A549 (cell line): ENCODE measurements at regions not wholly inside any gene's neighbourhood (a gene's known extent, or its start where the extent isn't known, plus 50 kb on each side); places are given as distances from the start of the nearest gene placed in this dataset.

Source experiments
- ATAC-seq, 2 experiments: fragments of 200-7000 bp in 1 of 2; fragments of >200 bp in 1 of 2; cut with Nextera tagmentation in 1 of 2; cut with Tn5 transposase in 1 of 2; 3 replicates each; pipeline versions ENCODE4 v1.8.0 to v1.9.1; 2018 to 2020; ENCODE audit warnings: mild to moderate bottlenecking in 1 of 2, moderate library complexity in 1 of 2
- CTCF ChIA-PET: fragments of 300-600 bp; sonication (Branson Sonifier 250); formaldehyde crosslinking; extraction: SDS; loops from one replicate; lab custom pipeline; 2021; ENCODE audit warnings: antibody characterized with exemption, inconsistent platforms; lab: Yijun Ruan, JAX
- POLR2A ChIA-PET: fragments of 350-600 bp; formaldehyde crosslinking; extraction: SDS; loops from one replicate; lab custom pipeline; 2021; ENCODE audit warnings: antibody characterized with exemption, inconsistent platforms; lab: Yijun Ruan, JAX
- DNase-seq, 2 experiments: peaks; one replicate each; pipeline versions ENCODE4 v3.0.0 to v3.0.0-alpha.2; 2011 to 2016; ENCODE audit warnings: low read depth in 1 of 2, low spot score in 1 of 2
- FAIRE-seq: peaks from 2 replicates; lab custom pipeline; 2011; peaks lifted over from hg19 to GRCh38; lab: Jason Lieb, UNC
- H3K27ac ChIP-seq, 2 experiments: fragments of >200 bp; sonication (Bioruptor Twin); formaldehyde crosslinking; 3 replicates each; pipeline ENCODE4 v1.5.1; 2016 to 2017
- H3K4me1 ChIP-seq: fragments of >200 bp; sonication (Bioruptor Twin); formaldehyde crosslinking; 3 replicates; pipeline ENCODE4 v1.6.1; 2016
- H3K4me2 ChIP-seq: fragments of >200 bp; sonication (Bioruptor Twin); formaldehyde crosslinking; 3 replicates; pipeline ENCODE4 v1.6.1; 2016
- H3K4me3 ChIP-seq: fragments of >200 bp; sonication (Bioruptor Twin); formaldehyde crosslinking; 3 replicates; pipeline ENCODE4 v1.5.1; 2016
- H3K9me3 ChIP-seq: fragments of >200 bp; sonication (Bioruptor Twin); formaldehyde crosslinking; 3 replicates; pipeline ENCODE4 v1.6.1; 2016
- CBX2 ChIP-seq: fragments of 200-600 bp; sonication (generic); IDR thresholded peaks from 2 replicates; pipeline ENCODE4 v1.6.1; 2016; ENCODE audit warnings: low read depth, mild to moderate bottlenecking, borderline replicate concordance
- CHD2 ChIP-seq: fragments of 150-350 bp; IDR thresholded peaks from 2 replicates; pipeline ENCODE4 v1.6.1; 2014; ENCODE audit warnings: low read length; ENCODE audit not compliant: partially characterized antibody
- CHD4 ChIP-seq: fragments of 200-600 bp; sonication (generic); IDR thresholded peaks from 2 replicates; pipeline ENCODE4 v1.6.1; 2016; ENCODE audit warnings: antibody characterized with exemption, mild to moderate bottlenecking, borderline replicate concordance
- EP300 ChIP-seq, 2 experiments: fragments of >200 bp; sonication (Bioruptor Twin); formaldehyde crosslinking; IDR thresholded peaks; 2 replicates in 1 of 2; 3 replicates in 1 of 2; pipeline ENCODE4 v1.6.1; 2016 to 2017
- ESRRA ChIP-seq: fragments of 150-350 bp; IDR thresholded peaks from 2 replicates; pipeline ENCODE4 v1.6.1; 2014; ENCODE audit warnings: mild to moderate bottlenecking, low read length, borderline replicate concordance
- FOSL2 ChIP-seq, 2 experiments: fragments of 450-650 bp in 1 of 2; fragments of >200 bp in 1 of 2; sonication (Bioruptor Twin) in 1 of 2; formaldehyde crosslinking; IDR thresholded peaks; 2 replicates each; pipeline versions ENCODE4 v1.5.0 to v1.6.1; 2016 to 2020; ENCODE audit warnings: mild to moderate bottlenecking in 1 of 2, moderate library complexity in 1 of 2
- FOXS1 ChIP-seq: fragments of 250-450 bp; sonication (Bioruptor Pico); IDR thresholded peaks from 2 replicates; pipeline ENCODE4 v1.5.0; 2020; ENCODE audit warnings: mild to moderate bottlenecking, moderate library complexity
- GATA3 ChIP-seq: IDR thresholded peaks from 2 replicates; pipeline ENCODE4 v1.6.1; 2012; ENCODE audit warnings: borderline replicate concordance
- HDAC2 ChIP-seq: fragments of 200-600 bp; sonication (generic); IDR thresholded peaks from 2 replicates; pipeline ENCODE4 v1.6.1; 2016
- HOXA7 ChIP-seq: fragments of 250-450 bp; sonication (Bioruptor Pico); IDR thresholded peaks from 2 replicates; pipeline ENCODE4 v1.5.0; 2020; ENCODE audit warnings: mild to moderate bottlenecking, moderate library complexity
- HOXB5 ChIP-seq: fragments of 250-450 bp; sonication (Bioruptor Pico); IDR thresholded peaks from 2 replicates; pipeline ENCODE4 v1.5.0; 2020; ENCODE audit warnings: mild to moderate bottlenecking, moderate library complexity
- PHF8 ChIP-seq: fragments of 200-600 bp; sonication (generic); IDR thresholded peaks from 2 replicates; pipeline ENCODE4 v1.6.1; 2016; ENCODE audit warnings: low read depth, mild to moderate bottlenecking, antibody characterized with exemption, moderate library complexity, borderline replicate concordance
- POLR2AphosphoS2 ChIP-seq: conservative IDR thresholded peaks from 2 replicates; pipeline ENCODE4 v1.6.1; 2012; ENCODE audit warnings: low read length, improper control_type of control experiment, inconsistent platforms
- RAD21 ChIP-seq, 2 experiments: fragments of >200 bp in 1 of 2; sonication (Bioruptor Twin) in 1 of 2; formaldehyde crosslinking in 1 of 2; IDR thresholded peaks in 1 of 2; conservative IDR thresholded peaks in 1 of 2; 2 replicates in 1 of 2; 3 replicates in 1 of 2; pipeline ENCODE4 v1.6.1; 2012 to 2018; ENCODE audit warnings: inconsistent platforms in 1 of 2
- RCOR1 ChIP-seq: fragments of 150-350 bp; IDR thresholded peaks from 2 replicates; pipeline ENCODE4 v1.6.1; 2014; ENCODE audit warnings: antibody characterized with exemption, low read length, low read depth
- RFX5 ChIP-seq: fragments of 450-650 bp; IDR thresholded peaks from 2 replicates; pipeline ENCODE4 v1.7.1; 2014; ENCODE audit warnings: antibody characterized with exemption, mild to moderate bottlenecking, moderate library complexity
- ZSCAN20 ChIP-seq: fragments of 250-450 bp; sonication (Bioruptor Pico); IDR thresholded peaks from 2 replicates; pipeline ENCODE4 v1.8.0; 2022; ENCODE audit warnings: mild to moderate bottlenecking, moderate library complexity
- WGBS: methylation state at CpG from one replicate; pipeline ENCODE4 v1.1.6; 2017; ENCODE audit errors: missing lambda C conversion rate; 5-methylcytosine and 5-hydroxymethylcytosine counted together
- TF ChIP-seq, protein P1 (sequence below): fragments of 200-600 bp; sonication (generic); IDR thresholded peaks from 2 replicates; pipeline ENCODE4 v1.6.1; 2016; ENCODE audit warnings: antibody characterized with exemption, mild to moderate bottlenecking, moderate library complexity
- TF ChIP-seq, protein P2 (sequence below): fragments of 150-350 bp; IDR thresholded peaks from 2 replicates; pipeline ENCODE4 v1.6.1; 2014; ENCODE audit warnings: low read depth, mild to moderate bottlenecking, low read length
- TF ChIP-seq, protein P3 (sequence below): IDR thresholded peaks from 2 replicates; pipeline ENCODE4 v1.6.1; 2012
- TF ChIP-seq, protein P4 (sequence below): fragments of >200 bp; sonication (Bioruptor Twin); formaldehyde crosslinking; IDR thresholded peaks from 3 replicates; pipeline ENCODE4 v1.6.1; 2016
- TF ChIP-seq, protein P5 (sequence below): fragments of >200 bp; sonication (Bioruptor Twin); formaldehyde crosslinking; IDR thresholded peaks from 2 replicates; pipeline ENCODE4 v1.6.1; 2016

DNA sequence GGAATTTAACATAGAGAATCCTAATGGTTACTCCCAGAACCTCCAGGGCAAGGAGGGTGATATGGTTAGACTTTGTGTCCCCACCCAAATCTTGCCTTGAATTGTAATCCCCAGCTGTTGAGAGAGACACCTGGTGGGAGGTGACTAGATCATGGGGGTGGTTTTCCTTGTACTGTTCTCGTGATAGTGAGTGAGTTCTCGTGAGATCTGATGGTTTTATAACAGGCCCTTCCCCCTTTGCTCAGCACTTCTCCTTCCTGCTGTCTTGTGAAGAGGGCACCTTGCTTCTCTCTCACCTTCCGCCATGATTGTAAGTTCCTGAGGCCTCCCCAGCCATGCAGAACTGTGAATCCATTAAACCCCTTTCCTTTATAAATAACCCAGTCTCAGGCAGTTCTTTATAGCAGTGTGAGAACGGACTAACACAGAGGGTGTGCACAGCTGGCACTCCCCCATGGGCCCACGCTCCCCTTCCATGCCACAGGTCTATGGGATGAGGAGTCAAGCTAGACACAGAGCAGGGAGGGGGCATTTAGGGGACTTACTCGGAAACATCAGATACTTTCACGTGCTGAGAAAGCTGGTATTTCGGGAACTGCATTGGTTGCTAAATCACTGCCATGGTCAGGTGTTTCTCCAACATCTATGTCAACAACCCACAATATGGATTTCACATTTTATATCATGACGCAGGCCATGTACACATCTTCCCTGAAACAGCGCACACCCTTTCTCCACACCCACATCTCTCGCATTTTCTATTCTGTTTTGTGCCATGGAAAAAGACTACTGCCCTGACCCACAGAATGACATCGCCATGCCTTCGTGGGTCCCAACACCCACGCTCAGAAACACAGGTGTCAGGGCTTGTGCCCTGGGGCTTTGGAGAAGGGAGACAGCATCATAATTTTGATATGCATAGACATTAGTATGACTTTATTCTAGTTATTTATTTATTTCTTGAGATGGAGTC lies 199.1 kb upstream of the GSE1 start:
- H3K4me2 ChIP-seq, result no peak overlapping the region
- H3K4me3 ChIP-seq, result no peak overlapping the region
- H3K9me3 ChIP-seq, result no peaks in the 10 kb centered on the region
- DNase-seq, result no peak
- FAIRE-seq, result no peak
- ATAC-seq, result no peak
- ChIA-PET POLR2A (no interaction called here), CTCF (interaction anchor here (0.8 to 3.8 kb wide), 6 partner anchors 12 to 202 kb away, joined by 3 to 21 read pairs (median 3); no protein-coding TSS in a partner anchor)
- no peak overlapping the region for H3K27ac ChIP-seq
- no peaks in the 10 kb centered on the region for H3K4me1 ChIP-seq
- TF ChIP-seq ZSCAN20 (CRISPR knock-in tag) (no peak), FOXS1 (CRISPR knock-in tag) (no peak), PHF8 (no peak), ESRRA (no peak), CHD2 (no peak), HOXB5 (CRISPR knock-in tag) (no peak)
- TF ChIP-seq, protein P1, sequence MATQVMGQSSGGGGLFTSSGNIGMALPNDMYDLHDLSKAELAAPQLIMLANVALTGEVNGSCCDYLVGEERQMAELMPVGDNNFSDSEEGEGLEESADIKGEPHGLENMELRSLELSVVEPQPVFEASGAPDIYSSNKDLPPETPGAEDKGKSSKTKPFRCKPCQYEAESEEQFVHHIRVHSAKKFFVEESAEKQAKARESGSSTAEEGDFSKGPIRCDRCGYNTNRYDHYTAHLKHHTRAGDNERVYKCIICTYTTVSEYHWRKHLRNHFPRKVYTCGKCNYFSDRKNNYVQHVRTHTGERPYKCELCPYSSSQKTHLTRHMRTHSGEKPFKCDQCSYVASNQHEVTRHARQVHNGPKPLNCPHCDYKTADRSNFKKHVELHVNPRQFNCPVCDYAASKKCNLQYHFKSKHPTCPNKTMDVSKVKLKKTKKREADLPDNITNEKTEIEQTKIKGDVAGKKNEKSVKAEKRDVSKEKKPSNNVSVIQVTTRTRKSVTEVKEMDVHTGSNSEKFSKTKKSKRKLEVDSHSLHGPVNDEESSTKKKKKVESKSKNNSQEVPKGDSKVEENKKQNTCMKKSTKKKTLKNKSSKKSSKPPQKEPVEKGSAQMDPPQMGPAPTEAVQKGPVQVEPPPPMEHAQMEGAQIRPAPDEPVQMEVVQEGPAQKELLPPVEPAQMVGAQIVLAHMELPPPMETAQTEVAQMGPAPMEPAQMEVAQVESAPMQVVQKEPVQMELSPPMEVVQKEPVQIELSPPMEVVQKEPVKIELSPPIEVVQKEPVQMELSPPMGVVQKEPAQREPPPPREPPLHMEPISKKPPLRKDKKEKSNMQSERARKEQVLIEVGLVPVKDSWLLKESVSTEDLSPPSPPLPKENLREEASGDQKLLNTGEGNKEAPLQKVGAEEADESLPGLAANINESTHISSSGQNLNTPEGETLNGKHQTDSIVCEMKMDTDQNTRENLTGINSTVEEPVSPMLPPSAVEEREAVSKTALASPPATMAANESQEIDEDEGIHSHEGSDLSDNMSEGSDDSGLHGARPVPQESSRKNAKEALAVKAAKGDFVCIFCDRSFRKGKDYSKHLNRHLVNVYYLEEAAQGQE, result no peak
- TF ChIP-seq, protein P2, sequence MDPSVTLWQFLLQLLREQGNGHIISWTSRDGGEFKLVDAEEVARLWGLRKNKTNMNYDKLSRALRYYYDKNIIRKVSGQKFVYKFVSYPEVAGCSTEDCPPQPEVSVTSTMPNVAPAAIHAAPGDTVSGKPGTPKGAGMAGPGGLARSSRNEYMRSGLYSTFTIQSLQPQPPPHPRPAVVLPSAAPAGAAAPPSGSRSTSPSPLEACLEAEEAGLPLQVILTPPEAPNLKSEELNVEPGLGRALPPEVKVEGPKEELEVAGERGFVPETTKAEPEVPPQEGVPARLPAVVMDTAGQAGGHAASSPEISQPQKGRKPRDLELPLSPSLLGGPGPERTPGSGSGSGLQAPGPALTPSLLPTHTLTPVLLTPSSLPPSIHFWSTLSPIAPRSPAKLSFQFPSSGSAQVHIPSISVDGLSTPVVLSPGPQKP, result no peak
- TF ChIP-seq, protein P3, sequence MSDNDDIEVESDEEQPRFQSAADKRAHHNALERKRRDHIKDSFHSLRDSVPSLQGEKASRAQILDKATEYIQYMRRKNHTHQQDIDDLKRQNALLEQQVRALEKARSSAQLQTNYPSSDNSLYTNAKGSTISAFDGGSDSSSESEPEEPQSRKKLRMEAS, result no peak
- WGBS, result 89% methylated on average over 14 of the region's 14 CpGs

DNA sequence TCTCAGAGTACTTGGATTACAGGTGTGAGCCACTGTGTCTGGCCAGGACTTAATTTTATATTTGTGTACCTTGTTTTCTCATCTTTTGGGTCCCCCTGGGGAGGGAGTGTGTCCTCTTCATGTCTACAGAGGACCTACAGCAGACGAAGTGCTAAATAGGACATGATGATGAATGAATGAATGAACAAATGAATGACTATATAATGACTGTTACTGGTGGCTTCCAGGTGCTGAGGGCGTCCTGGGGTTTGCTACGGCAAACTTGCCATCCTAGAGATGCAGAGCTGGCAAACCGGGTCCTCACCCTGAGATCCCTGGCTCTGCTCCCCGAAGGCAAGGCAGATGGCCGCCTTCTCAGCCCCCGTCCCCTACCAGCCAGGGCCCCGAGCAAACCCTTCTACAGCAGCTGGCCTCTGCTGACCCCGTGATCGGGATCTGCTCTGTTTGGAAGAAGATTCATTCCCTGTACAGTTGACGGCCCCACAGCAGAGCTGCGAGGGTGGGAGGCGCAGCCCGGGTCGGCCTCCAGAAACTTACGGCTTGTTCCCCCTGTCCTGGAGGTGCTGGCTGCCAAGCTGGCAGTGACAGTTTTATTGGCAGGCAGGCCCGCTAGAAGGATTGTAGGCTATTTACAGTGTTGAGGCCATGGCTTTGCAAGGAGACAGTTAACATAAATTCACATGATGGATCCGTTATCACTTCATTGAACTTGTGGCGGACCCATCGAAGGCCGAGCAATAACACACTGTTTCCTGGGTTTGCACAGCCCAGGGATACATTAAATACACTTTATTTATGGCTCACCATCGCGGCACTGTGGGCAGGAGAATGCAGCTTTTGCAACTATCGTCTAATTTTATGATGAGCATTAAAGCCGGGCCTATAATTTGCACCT lies 197.7 kb upstream of the GSE1 start:
- Histone ChIP-seq H3K4me1 (no peaks in the 10 kb centered on the region), H3K27ac (no peak overlapping the region), H3K4me3 (no peak overlapping the region), H3K9me3 (no peaks in the 10 kb centered on the region), H3K4me2 (no peak overlapping the region)
- FAIRE-seq (no peak), DNase-seq (no peak), ATAC-seq (no peak)
- POLR2A ChIA-PET, result interaction anchor here (0.7 to 1.0 kb wide), 2 partner anchors 20 to 197 kb away, joined by 3 read pairs; no protein-coding TSS in a partner anchor
- WGBS, result 87% methylated on average over 19 of the region's 25 CpGs
- CTCF ChIA-PET, result interaction anchor here (0.6 to 6.1 kb wide), 30 partner anchors 13 to 209 kb away, joined by 3 to 59 read pairs (median 4); partner anchors contain the start of gene GSE1
- no peak for TF ChIP-seq FOXS1 (CRISPR knock-in tag)
- TF ChIP-seq HOXA7 (CRISPR knock-in tag), result no peak
- TF ChIP-seq GATA3, result no peak
- TF ChIP-seq CBX2, result no peak
- TF ChIP-seq, protein P4, sequence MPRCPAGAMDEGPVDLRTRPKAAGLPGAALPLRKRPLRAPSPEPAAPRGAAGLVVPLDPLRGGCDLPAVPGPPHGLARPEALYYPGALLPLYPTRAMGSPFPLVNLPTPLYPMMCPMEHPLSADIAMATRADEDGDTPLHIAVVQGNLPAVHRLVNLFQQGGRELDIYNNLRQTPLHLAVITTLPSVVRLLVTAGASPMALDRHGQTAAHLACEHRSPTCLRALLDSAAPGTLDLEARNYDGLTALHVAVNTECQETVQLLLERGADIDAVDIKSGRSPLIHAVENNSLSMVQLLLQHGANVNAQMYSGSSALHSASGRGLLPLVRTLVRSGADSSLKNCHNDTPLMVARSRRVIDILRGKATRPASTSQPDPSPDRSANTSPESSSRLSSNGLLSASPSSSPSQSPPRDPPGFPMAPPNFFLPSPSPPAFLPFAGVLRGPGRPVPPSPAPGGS, result no peak
- TF ChIP-seq, protein P5, sequence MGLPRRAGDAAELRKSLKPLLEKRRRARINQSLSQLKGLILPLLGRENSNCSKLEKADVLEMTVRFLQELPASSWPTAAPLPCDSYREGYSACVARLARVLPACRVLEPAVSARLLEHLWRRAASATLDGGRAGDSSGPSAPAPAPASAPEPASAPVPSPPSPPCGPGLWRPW, result no peak
- no peak for TF ChIP-seq HDAC2
- TF ChIP-seq RCOR1, result no peak
- no peak for TF ChIP-seq CHD4
- TF ChIP-seq FOSL2 (IDR thresholded peaks at IDR 0.05), result no peak
- no peak for TF ChIP-seq FOSL2 (CRISPR knock-in tag; IDR thresholded peaks at IDR 0.05)
- no peak for TF ChIP-seq POLR2AphosphoS2
- TF ChIP-seq EP300 (IDR thresholded peaks at IDR 0.05), result no peak
- no peak for TF ChIP-seq RAD21 (conservative IDR thresholded peaks at IDR 0.05 in 1 of 2, IDR thresholded peaks at IDR 0.05 in 1 of 2)
- no peak for TF ChIP-seq RFX5
- TF ChIP-seq, protein P1, result no peak
